ENCODE measurements at regions not wholly inside any gene's neighbourhood (a gene's known extent, or its start where the extent isn't known, plus 50 kb on each side); places are given as distances from the start of the nearest gene placed in this dataset.

DNA sequence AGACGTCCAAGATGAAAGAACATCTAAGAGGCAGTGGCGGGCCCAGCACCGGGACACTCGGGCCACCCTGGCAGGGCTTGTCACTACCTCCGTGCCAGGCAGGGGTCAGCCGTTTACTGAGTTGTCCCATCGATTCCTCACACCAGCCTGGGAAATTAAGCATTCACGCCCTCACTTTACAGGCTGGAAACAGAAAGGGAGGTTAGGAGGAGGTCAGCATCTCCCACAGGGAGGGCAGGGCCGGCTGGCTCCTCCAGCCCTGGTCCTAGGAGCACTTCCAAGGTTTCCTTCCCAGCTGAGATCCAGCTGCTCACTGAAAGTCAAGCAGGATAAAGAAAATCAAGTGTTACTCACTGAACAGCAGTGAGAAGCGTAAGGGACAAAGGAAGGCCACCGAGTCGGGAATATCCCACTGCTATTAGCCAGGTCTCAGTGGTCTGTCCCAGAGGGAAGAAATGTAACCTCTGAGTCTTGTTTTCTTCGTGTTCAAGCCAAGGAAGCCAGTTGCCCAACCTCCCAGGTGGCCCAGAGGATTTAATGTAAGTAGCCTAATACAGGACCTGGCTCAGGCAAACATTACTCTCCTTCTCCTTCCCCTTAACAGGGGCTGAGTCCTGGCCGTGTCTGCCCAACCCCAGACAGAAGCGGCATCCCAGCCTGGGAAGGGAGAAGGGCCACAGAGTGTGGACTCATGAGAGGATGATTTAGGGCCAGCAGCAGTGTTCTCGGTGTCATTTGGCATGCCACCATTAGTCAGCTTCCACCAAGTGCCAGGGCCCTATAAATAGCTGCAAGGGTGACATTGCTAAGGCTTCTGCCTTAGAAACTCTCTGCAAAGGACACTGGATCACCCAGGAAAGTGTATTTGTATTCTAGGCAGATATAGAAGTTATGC, 203.1 kb upstream of the GALNT2 start:
- DNase-seq (ENCODE audit: low spot score) = no peak
- Histone ChIP-seq H3K4me1 (ENCODE audit: control insufficient read depth in 4 of 4, insufficient read depth in 4 of 4, low read length in 3 of 4) (no peaks in the 10 kb centered on the region), H3K9me3 (ENCODE audit: control insufficient read depth in 4 of 4, low read length in 3 of 4) (no peaks in the 10 kb centered on the region), H3K9ac (ENCODE audit: low read depth in 1 of 2, low read length in 2 of 2) (no peak overlapping the region), H3K27me3 (ENCODE audit: control insufficient read depth in 4 of 4, insufficient read depth in 4 of 4, low read length in 3 of 4) (no peaks in the 10 kb centered on the region), H3K27ac (ENCODE audit: low read depth in 1 of 2, low read length in 2 of 2) (no peak overlapping the region), H3K36me3 (ENCODE audit: control insufficient read depth in 4 of 4, insufficient read depth in 3 of 4, low read depth in 1 of 4, low read length in 3 of 4) (no peaks in the 10 kb centered on the region), H3K4me3 (ENCODE audit: low read depth in 1 of 3, low read length in 3 of 3) (no peak overlapping the region)
- WGBS = 80% methylated on average over 16 of the region's 16 CpGs
- TF ChIP-seq TAF1 (conservative IDR thresholded peaks at IDR 0.05) = no peak
- TF ChIP-seq RXRA (IDR thresholded peaks at IDR 0.05) = no peak
- no peak for TF ChIP-seq NR2F2 (IDR thresholded peaks at IDR 0.05)
- TF ChIP-seq, protein P1, sequence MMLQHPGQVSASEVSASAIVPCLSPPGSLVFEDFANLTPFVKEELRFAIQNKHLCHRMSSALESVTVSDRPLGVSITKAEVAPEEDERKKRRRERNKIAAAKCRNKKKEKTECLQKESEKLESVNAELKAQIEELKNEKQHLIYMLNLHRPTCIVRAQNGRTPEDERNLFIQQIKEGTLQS (IDR thresholded peaks at IDR 0.05) = no peak
- TF ChIP-seq GABPA (IDR thresholded peaks at IDR 0.05 in 1 of 2, conservative IDR thresholded peaks at IDR 0.05 in 1 of 2) = no peak
- TF ChIP-seq EGR1 (IDR thresholded peaks at IDR 0.05; ENCODE audit: low read depth in 2 of 2) = no peak
- TF ChIP-seq CTCF (IDR thresholded peaks at IDR 0.05; ENCODE audit: low read depth, low read length, missing input control) = no peak
- no peak for TF ChIP-seq FOXA2 (IDR thresholded peaks at IDR 0.05)
- TF ChIP-seq, protein P2, sequence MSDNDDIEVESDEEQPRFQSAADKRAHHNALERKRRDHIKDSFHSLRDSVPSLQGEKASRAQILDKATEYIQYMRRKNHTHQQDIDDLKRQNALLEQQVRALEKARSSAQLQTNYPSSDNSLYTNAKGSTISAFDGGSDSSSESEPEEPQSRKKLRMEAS (IDR thresholded peaks at IDR 0.05) = no peak
- TF ChIP-seq ZBTB33 (IDR thresholded peaks at IDR 0.05) = no peak
- TF ChIP-seq HNF4A (conservative IDR thresholded peaks at IDR 0.05) = no peak
- no peak for TF ChIP-seq RAD21 (IDR thresholded peaks at IDR 0.05)
- TF ChIP-seq, protein P3, sequence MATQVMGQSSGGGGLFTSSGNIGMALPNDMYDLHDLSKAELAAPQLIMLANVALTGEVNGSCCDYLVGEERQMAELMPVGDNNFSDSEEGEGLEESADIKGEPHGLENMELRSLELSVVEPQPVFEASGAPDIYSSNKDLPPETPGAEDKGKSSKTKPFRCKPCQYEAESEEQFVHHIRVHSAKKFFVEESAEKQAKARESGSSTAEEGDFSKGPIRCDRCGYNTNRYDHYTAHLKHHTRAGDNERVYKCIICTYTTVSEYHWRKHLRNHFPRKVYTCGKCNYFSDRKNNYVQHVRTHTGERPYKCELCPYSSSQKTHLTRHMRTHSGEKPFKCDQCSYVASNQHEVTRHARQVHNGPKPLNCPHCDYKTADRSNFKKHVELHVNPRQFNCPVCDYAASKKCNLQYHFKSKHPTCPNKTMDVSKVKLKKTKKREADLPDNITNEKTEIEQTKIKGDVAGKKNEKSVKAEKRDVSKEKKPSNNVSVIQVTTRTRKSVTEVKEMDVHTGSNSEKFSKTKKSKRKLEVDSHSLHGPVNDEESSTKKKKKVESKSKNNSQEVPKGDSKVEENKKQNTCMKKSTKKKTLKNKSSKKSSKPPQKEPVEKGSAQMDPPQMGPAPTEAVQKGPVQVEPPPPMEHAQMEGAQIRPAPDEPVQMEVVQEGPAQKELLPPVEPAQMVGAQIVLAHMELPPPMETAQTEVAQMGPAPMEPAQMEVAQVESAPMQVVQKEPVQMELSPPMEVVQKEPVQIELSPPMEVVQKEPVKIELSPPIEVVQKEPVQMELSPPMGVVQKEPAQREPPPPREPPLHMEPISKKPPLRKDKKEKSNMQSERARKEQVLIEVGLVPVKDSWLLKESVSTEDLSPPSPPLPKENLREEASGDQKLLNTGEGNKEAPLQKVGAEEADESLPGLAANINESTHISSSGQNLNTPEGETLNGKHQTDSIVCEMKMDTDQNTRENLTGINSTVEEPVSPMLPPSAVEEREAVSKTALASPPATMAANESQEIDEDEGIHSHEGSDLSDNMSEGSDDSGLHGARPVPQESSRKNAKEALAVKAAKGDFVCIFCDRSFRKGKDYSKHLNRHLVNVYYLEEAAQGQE (IDR thresholded peaks at IDR 0.05) = no peak
- TF ChIP-seq FOXA1 (IDR thresholded peaks at IDR 0.05) = no peak
- no peak for TF ChIP-seq SP1 (IDR thresholded peaks at IDR 0.05)

Data from liver (tissue), 8 donors.